GM12878 (cell line): ENCODE measurements at regions not wholly inside any gene's neighbourhood (a gene's known extent, or its start where the extent isn't known, plus 50 kb on each side); places are given as distances from the start of the nearest gene placed in this dataset.

Experiments used
- ATAC-seq: fragments of 200-7000 bp; cut with Tn5 transposase; 3 replicates; pipeline ENCODE4 v1.9.1; 2020; ENCODE audit warnings: mild to moderate bottlenecking, moderate library complexity
- BruUV-seq: library from RNA; stranded (reverse); fragments of 400-500 nt; replicated peaks from 2 replicates; lab custom pipeline; 2021; lab: Mats Ljungman, UMichigan
- CTCF ChIA-PET: fragments of 300-600 bp; sonication (Branson Sonifier 250); formaldehyde crosslinking; extraction: SDS; loops from one replicate; lab custom pipeline; 2021; ENCODE audit warnings: inconsistent platforms; lab: Yijun Ruan, JAX
- POLR2A ChIA-PET: fragments of 350-600 bp; formaldehyde crosslinking; extraction: SDS; loops from one replicate; lab custom pipeline; 2021; ENCODE audit warnings: inconsistent platforms; lab: Charles Lee
- RAD21 ChIA-PET: fragments of 300-600 bp; sonication (Branson Sonifier 250); formaldehyde crosslinking; loops from one replicate; lab custom pipeline; 2023; ENCODE audit warnings: antibody characterized with exemption; ENCODE audit not compliant: unreplicated experiment; lab: Charles Lee
- SMC1A ChIA-PET: fragments of 300-600 bp; sonication (Branson Sonifier 250); formaldehyde crosslinking; loops from one replicate; lab custom pipeline; 2023; ENCODE audit not compliant: unreplicated experiment, uncharacterized antibody; lab: Charles Lee
- DNase-seq: peaks from one replicate; pipeline ENCODE4 v3.0.0-alpha.2; 2011; ENCODE audit warnings: low read depth, low spot score
- FAIRE-seq: peaks from 3 replicates; lab custom pipeline; 2011; peaks lifted over from hg19 to GRCh38; lab: Jason Lieb, UNC
- H2AFZ ChIP-seq: 2 replicates; pipeline ENCODE4 v1.6.0; 2011; ENCODE audit warnings: low read depth, low read length, control low read depth; ENCODE audit not compliant: control insufficient read depth
- H3K27ac ChIP-seq: 2 replicates; pipeline ENCODE4 v1.5.1; 2011; ENCODE audit warnings: control low read depth; ENCODE audit not compliant: control insufficient read depth, insufficient read depth
- H3K27me3 ChIP-seq, 2 experiments: replicated peaks in 1 of 2; 2 replicates each; pipeline versions ENCODE4 v1.6.0 to v1.6.1; 2011; ENCODE audit warnings: low read length in 1 of 2; ENCODE audit not compliant: control insufficient read depth in 2 of 2, insufficient read depth in 2 of 2
- H3K36me3 ChIP-seq, 2 experiments: 2 replicates each; pipeline ENCODE4 v1.5.1; 2011; ENCODE audit warnings: low read length in 1 of 2; ENCODE audit not compliant: control insufficient read depth in 2 of 2, insufficient read depth in 2 of 2
- H3K4me1 ChIP-seq: 2 replicates; pipeline ENCODE4 v1.6.1; 2011; ENCODE audit warnings: mild to moderate bottlenecking, low read length, moderate library complexity, mixed read lengths; ENCODE audit not compliant: control insufficient read depth, insufficient read depth
- H3K4me2 ChIP-seq: 2 replicates; pipeline ENCODE4 v1.6.0; 2011; ENCODE audit warnings: control low read depth; ENCODE audit not compliant: control insufficient read depth, insufficient read depth
- H3K4me3 ChIP-seq: fragments of 200-600 bp; sonication (generic); 2 replicates; pipeline ENCODE4 v1.5.1; 2016
- H3K79me2 ChIP-seq: 2 replicates; pipeline ENCODE4 v1.6.0; 2011; ENCODE audit warnings: low read length; ENCODE audit not compliant: control insufficient read depth, insufficient read depth
- H3K9ac ChIP-seq: 2 replicates; pipeline ENCODE4 v1.8.0; 2011; ENCODE audit warnings: low read length, control low read depth, mixed read lengths; ENCODE audit not compliant: control insufficient read depth, insufficient read depth
- H3K9me3 ChIP-seq: replicated peaks from 3 replicates; pipeline ENCODE4 v1.5.1; 2011; ENCODE audit warnings: mild to moderate bottlenecking, low read length; ENCODE audit not compliant: control insufficient read depth, insufficient read depth
- H4K20me1 ChIP-seq: 2 replicates; pipeline ENCODE4 v1.6.0; 2011; ENCODE audit not compliant: control insufficient read depth, insufficient read depth
- CREB1 ChIP-seq: IDR thresholded peaks from 2 replicates; pipeline ENCODE4 v1.6.1; 2012; ENCODE audit warnings: low read depth, mild to moderate bottlenecking, inconsistent platforms
- EP300 ChIP-seq, 2 experiments: fragments of 150-350 bp in 1 of 2; IDR thresholded peaks; 2 replicates each; pipeline ENCODE4 v1.6.1; 2011 to 2012; ENCODE audit warnings: low read depth in 2 of 2, low read length in 2 of 2, borderline replicate concordance in 1 of 2, improper control_type of control experiment in 1 of 2, inconsistent platforms in 1 of 2; ENCODE audit not compliant: control insufficient read depth in 1 of 2
- ETV6 ChIP-seq, 2 experiments: fragments of 450-650 bp in 1 of 2; IDR thresholded peaks in 1 of 2; conservative IDR thresholded peaks in 1 of 2; 2 replicates each; pipeline ENCODE4 v1.6.1; 2014; ENCODE audit warnings: antibody characterized with exemption in 1 of 2, borderline replicate concordance in 1 of 2, low read depth in 1 of 2, mild to moderate bottlenecking in 1 of 2, moderate library complexity in 1 of 2
- FOXK2 ChIP-seq: fragments of 450-650 bp; IDR thresholded peaks from 2 replicates; pipeline ENCODE4 v1.6.1; 2017; ENCODE audit warnings: mild to moderate bottlenecking, moderate library complexity
- HDAC6 ChIP-seq: fragments of 200-600 bp; sonication (generic); IDR thresholded peaks from one replicate; pipeline ENCODE4 v1.8.0; 2017; ENCODE audit warnings: antibody characterized with exemption; ENCODE audit not compliant: unreplicated experiment
- NBN ChIP-seq: fragments of 450-650 bp; IDR thresholded peaks from 2 replicates; pipeline ENCODE4 v1.6.1; 2016
- NRF1 ChIP-seq: conservative IDR thresholded peaks from 2 replicates; pipeline ENCODE4 v1.6.1; 2011; ENCODE audit warnings: mild to moderate bottlenecking, low read depth, low read length, improper control_type of control experiment
- SMAD1 ChIP-seq: fragments of 450-650 bp; IDR thresholded peaks from 2 replicates; pipeline ENCODE4 v1.6.1; 2018; ENCODE audit warnings: mild to moderate bottlenecking, low read depth; ENCODE audit not compliant: partially characterized antibody
- STAT3 ChIP-seq: IDR thresholded peaks from 2 replicates; pipeline ENCODE4 v1.6.1; 2011; ENCODE audit warnings: low read depth, low read length, improper control_type of control experiment
- WGBS: methylation state at CpG from one replicate; pipeline ENCODE4 v1.1.6; 2016; ENCODE audit warnings: low lambda C conversion rate; ENCODE audit not compliant: insufficient replicate concordance, insufficient coverage; ENCODE audit errors: missing lambda C conversion rate; 5-methylcytosine and 5-hydroxymethylcytosine counted together
- in situ Hi-C: fragments of 300-500 bp; cut with MboI; formaldehyde crosslinking; loops from 9 replicates; pipeline ENCODE4 v1.14.3; 2018; ENCODE audit warnings: mixed read lengths
- intact Hi-C: fragments of 100-400 bp; cut with micrococcal nuclease; formaldehyde crosslinking; loops from one replicate; pipeline ENCODE4 v1.14.2; 2022; ENCODE audit not compliant: unreplicated experiment
- TF ChIP-seq, protein P1 (sequence below): fragments of 150-350 bp; IDR thresholded peaks from 2 replicates; pipeline ENCODE4 v1.6.1; 2014; ENCODE audit warnings: mild to moderate bottlenecking, low read depth, low read length
- TF ChIP-seq, protein P2 (sequence below): fragments of 450-650 bp; IDR thresholded peaks from 2 replicates; pipeline ENCODE4 v1.6.1; 2017; ENCODE audit warnings: mild to moderate bottlenecking, low read depth, inconsistent platforms; ENCODE audit not compliant: poor library complexity, severe bottlenecking
- TF ChIP-seq, protein P3 (sequence below): fragments of 450-650 bp; formaldehyde crosslinking; IDR thresholded peaks from 2 replicates; pipeline ENCODE4 v1.4.0; 2022; ENCODE audit warnings: mild to moderate bottlenecking, moderate library complexity

DNA sequence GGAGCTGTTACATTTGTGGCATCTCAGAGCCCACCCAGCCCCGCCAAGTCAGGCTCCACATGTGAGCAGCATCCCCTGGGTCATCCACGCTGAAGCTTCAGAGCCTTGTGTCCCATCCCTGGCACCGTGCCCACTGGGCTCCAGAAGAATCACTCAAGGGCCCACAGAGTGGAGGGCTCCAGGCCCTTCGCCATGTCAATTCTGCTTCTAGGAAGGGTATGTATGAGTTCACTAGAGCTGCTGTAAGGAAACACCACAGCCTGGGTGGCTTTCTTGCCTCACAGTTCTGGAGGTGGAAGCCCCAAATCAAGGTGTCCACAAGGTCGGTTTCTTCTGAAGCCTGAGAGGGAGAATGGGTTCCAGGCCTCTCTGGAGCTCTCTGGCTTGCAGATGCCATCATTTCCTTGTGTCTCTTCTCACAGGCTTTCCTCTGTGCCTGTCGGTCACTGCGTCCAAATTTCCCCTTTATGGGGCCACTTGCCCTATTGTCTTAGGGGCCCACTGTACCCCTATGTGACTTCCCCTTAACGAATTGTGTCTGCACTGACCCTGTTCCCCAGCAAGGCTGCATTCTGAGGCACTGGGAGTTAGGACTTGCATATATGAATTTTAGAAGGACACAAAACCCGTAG is 1476.0 kb downstream of the TBC1D22A start:
- ATAC-seq (no peak), DNase-seq (no peak), FAIRE-seq (no peak)
- Histone ChIP-seq H2AFZ (no peak overlapping the region), H3K27ac (no peak overlapping the region), H3K79me2 (no peaks in the 10 kb centered on the region), H3K27me3 (no peaks in the 10 kb centered on the region), H3K9ac (no peak overlapping the region), H3K4me3 (no peak overlapping the region), H3K9me3 (no peaks in the 10 kb centered on the region; the same call in 2 of the 3 replicates), H4K20me1 (no peaks in the 10 kb centered on the region), H3K4me1 (no peaks in the 10 kb centered on the region), H3K4me2 (no peak overlapping the region), H3K36me3 (no peaks in the 10 kb centered on the region)
- BruUV-seq: no TSS peak
- intact Hi-C loops (no loop called here), in situ Hi-C loops (no loop called here)
- SMC1A ChIA-PET: no interaction called here
- no peak for TF ChIP-seq HDAC6
- TF ChIP-seq ETV6 (conservative IDR thresholded peaks at IDR 0.05 in 1 of 2, IDR thresholded peaks at IDR 0.05 in 1 of 2; ENCODE audit: borderline replicate concordance in 1 of 2, low read depth in 1 of 2): no peak
- TF ChIP-seq, protein P1, sequence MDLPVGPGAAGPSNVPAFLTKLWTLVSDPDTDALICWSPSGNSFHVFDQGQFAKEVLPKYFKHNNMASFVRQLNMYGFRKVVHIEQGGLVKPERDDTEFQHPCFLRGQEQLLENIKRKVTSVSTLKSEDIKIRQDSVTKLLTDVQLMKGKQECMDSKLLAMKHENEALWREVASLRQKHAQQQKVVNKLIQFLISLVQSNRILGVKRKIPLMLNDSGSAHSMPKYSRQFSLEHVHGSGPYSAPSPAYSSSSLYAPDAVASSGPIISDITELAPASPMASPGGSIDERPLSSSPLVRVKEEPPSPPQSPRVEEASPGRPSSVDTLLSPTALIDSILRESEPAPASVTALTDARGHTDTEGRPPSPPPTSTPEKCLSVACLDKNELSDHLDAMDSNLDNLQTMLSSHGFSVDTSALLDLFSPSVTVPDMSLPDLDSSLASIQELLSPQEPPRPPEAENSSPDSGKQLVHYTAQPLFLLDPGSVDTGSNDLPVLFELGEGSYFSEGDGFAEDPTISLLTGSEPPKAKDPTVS: no peak
- TF ChIP-seq FOXK2: no peak
- TF ChIP-seq SMAD1: no peak
- TF ChIP-seq EP300 (IDR thresholded peaks at IDR 0.05; ENCODE audit: borderline replicate concordance in 1 of 2, control insufficient read depth in 1 of 2, low read depth in 2 of 2, low read length in 2 of 2): no peak
- no peak for TF ChIP-seq NBN
- no peak for TF ChIP-seq CREB1
- TF ChIP-seq, protein P2, sequence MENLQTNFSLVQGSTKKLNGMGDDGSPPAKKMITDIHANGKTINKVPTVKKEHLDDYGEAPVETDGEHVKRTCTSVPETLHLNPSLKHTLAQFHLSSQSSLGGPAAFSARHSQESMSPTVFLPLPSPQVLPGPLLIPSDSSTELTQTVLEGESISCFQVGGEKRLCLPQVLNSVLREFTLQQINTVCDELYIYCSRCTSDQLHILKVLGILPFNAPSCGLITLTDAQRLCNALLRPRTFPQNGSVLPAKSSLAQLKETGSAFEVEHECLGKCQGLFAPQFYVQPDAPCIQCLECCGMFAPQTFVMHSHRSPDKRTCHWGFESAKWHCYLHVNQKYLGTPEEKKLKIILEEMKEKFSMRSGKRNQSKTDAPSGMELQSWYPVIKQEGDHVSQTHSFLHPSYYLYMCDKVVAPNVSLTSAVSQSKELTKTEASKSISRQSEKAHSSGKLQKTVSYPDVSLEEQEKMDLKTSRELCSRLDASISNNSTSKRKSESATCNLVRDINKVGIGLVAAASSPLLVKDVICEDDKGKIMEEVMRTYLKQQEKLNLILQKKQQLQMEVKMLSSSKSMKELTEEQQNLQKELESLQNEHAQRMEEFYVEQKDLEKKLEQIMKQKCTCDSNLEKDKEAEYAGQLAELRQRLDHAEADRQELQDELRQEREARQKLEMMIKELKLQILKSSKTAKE: no peak
- TF ChIP-seq, protein P3, sequence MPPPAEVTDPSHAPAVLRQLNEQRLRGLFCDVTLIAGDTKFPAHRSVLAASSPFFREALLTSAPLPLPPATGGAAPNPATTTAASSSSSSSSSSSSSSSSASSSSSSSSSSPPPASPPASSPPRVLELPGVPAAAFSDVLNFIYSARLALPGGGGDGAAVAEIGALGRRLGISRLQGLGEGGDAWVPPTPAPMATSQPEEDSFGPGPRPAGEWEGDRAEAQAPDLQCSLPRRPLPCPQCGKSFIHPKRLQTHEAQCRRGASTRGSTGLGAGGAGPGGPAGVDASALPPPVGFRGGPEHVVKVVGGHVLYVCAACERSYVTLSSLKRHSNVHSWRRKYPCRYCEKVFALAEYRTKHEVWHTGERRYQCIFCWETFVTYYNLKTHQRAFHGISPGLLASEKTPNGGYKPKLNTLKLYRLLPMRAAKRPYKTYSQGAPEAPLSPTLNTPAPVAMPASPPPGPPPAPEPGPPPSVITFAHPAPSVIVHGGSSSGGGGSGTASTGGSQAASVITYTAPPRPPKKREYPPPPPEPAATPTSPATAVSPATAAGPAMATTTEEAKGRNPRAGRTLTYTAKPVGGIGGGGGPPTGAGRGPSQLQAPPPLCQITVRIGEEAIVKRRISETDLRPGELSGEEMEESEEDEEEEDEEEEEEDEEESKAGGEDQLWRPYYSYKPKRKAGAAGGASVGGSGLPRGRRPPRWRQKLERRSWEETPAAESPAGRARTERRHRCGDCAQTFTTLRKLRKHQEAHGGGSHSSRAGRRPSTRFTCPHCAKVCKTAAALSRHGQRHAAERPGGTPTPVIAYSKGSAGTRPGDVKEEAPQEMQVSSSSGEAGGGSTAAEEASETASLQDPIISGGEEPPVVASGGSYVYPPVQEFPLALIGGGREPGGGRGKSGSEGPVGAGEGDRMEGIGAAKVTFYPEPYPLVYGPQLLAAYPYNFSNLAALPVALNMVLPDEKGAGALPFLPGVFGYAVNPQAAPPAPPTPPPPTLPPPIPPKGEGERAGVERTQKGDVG (CRISPR knock-in tag): no peak
- no peak for TF ChIP-seq NRF1
- TF ChIP-seq STAT3: no peak
- WGBS: 22% methylated on average over 9 of the region's 9 CpGs
- CTCF ChIA-PET: no interaction called here
- POLR2A ChIA-PET: no interaction called here
- RAD21 ChIA-PET: no interaction called here
